DOHH2 (cell line): ENCODE measurements at regions not wholly inside any gene's neighbourhood (a gene's known extent, or its start where the extent isn't known, plus 50 kb on each side); places are given as distances from the start of the nearest gene placed in this dataset.

Source experiments
- H3F3A ChIP-seq: fragments of 200-600 bp; sonication (generic), shearing (Covaris generic); 2 replicates; pipeline ENCODE4 v1.6.0; 2016; ENCODE audit warnings: antibody characterized with exemption, mild to moderate bottlenecking; ENCODE audit not compliant: control insufficient read depth, insufficient read depth
- H3K27ac ChIP-seq: fragments of 200-600 bp; sonication (generic); 2 replicates; pipeline ENCODE4 v1.5.1; 2014; ENCODE audit warnings: low read depth, mild to moderate bottlenecking, low read length, moderate library complexity
- H3K27me3 ChIP-seq: fragments of 200-600 bp; sonication (generic); 2 replicates; pipeline ENCODE4 v1.6.1; 2014; ENCODE audit warnings: mild to moderate bottlenecking, low read length, mixed read lengths; ENCODE audit not compliant: control insufficient read depth
- H3K36me3 ChIP-seq: fragments of 200-600 bp; sonication (generic); 2 replicates; pipeline ENCODE4 v1.6.1; 2014; ENCODE audit warnings: mild to moderate bottlenecking, low read length, moderate library complexity, mixed read lengths; ENCODE audit not compliant: control insufficient read depth
- H3K4me1 ChIP-seq: fragments of 200-600 bp; sonication (generic); 2 replicates; pipeline ENCODE4 v1.6.1; 2014; ENCODE audit warnings: mild to moderate bottlenecking, low read length, mixed read lengths; ENCODE audit not compliant: control insufficient read depth
- H3K4me2 ChIP-seq: fragments of 200-600 bp; sonication (generic); 2 replicates; pipeline ENCODE4 v1.6.0; 2014; ENCODE audit warnings: mild to moderate bottlenecking, low read length, moderate library complexity
- H3K4me3 ChIP-seq: fragments of 200-600 bp; sonication (generic); 2 replicates; pipeline ENCODE4 v1.5.1; 2014; ENCODE audit warnings: mild to moderate bottlenecking, low read length, mixed read lengths
- H3K79me2 ChIP-seq: fragments of 200-600 bp; sonication (generic); 2 replicates; pipeline ENCODE4 v1.6.1; 2014; ENCODE audit warnings: mild to moderate bottlenecking, low read length, mixed read lengths; ENCODE audit not compliant: control insufficient read depth
- H3K9me2 ChIP-seq: fragments of 200-600 bp; sonication (generic); replicated peaks from 2 replicates; pipeline ENCODE4 v1.6.1; 2014; ENCODE audit warnings: mild to moderate bottlenecking, low read length, mixed read lengths; ENCODE audit not compliant: control insufficient read depth
- H3K9me3 ChIP-seq: fragments of 200-600 bp; sonication (generic); 2 replicates; pipeline ENCODE4 v1.6.1; 2014; ENCODE audit warnings: antibody characterized with exemption, low read length, mixed read lengths; ENCODE audit not compliant: control insufficient read depth, insufficient read depth
- H4K20me1 ChIP-seq: fragments of 200-600 bp; sonication (generic); 2 replicates; pipeline ENCODE4 v1.6.0; 2014; ENCODE audit warnings: low read depth, mild to moderate bottlenecking, antibody characterized with exemption, low read length, moderate library complexity; ENCODE audit not compliant: control insufficient read depth, insufficient read depth
- EZH2phosphoT487 ChIP-seq: fragments of 200-600 bp; sonication (generic); IDR thresholded peaks from 2 replicates; pipeline ENCODE4 v1.6.1; 2017; ENCODE audit warnings: borderline replicate concordance, mild to moderate bottlenecking, antibody characterized with exemption, low read length, moderate library complexity, mixed read lengths
- TF ChIP-seq, protein P1 (sequence below): fragments of 200-600 bp; sonication (generic); IDR thresholded peaks from one replicate; pipeline ENCODE4 v1.5.1; 2014; ENCODE audit warnings: antibody characterized with exemption, mild to moderate bottlenecking, low read depth, low read length; ENCODE audit not compliant: poor library complexity, severe bottlenecking

DNA sequence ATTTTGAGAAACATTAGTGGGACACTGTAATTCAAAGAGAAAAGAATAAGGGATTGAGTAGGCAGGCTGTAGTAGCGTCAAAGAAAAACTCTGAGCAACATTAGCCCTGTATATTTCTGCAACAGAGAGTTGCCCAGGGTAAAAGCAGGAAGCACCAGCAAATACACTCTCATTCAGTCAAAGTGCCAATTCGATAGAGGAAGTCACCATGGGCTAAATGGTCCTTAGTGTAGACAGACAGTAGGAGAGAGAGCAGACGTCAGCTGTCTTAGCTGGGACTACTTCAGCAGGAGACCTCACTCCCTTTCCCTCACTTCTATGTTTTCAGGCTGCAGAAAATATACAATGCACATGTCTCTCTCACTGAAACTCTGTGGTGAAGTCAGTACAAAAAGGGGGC lies 2073.8 kb upstream of the TENM3 start:
- Histone ChIP-seq H3K79me2 (no peaks in the 10 kb centered on the region), H3F3A (no peaks in the 10 kb centered on the region), H3K9me2 (no peaks in the 10 kb centered on the region), H4K20me1 (no peaks in the 10 kb centered on the region), H3K27me3 (no peaks in the 10 kb centered on the region), H3K4me1 (no peaks in the 10 kb centered on the region), H3K36me3 (no peaks in the 10 kb centered on the region), H3K9me3 (no peaks in the 10 kb centered on the region), H3K4me3 (no peak overlapping the region), H3K4me2 (no peak overlapping the region), H3K27ac (no peak overlapping the region)
- TF ChIP-seq, protein P1, sequence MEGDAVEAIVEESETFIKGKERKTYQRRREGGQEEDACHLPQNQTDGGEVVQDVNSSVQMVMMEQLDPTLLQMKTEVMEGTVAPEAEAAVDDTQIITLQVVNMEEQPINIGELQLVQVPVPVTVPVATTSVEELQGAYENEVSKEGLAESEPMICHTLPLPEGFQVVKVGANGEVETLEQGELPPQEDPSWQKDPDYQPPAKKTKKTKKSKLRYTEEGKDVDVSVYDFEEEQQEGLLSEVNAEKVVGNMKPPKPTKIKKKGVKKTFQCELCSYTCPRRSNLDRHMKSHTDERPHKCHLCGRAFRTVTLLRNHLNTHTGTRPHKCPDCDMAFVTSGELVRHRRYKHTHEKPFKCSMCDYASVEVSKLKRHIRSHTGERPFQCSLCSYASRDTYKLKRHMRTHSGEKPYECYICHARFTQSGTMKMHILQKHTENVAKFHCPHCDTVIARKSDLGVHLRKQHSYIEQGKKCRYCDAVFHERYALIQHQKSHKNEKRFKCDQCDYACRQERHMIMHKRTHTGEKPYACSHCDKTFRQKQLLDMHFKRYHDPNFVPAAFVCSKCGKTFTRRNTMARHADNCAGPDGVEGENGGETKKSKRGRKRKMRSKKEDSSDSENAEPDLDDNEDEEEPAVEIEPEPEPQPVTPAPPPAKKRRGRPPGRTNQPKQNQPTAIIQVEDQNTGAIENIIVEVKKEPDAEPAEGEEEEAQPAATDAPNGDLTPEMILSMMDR = no peak
- no peak for TF ChIP-seq EZH2phosphoT487

- no peaks in the 10 kb centered on the region for H3K9me3 ChIP-seq
- H3K4me2 ChIP-seq = no peak overlapping the region
- H3K4me3 ChIP-seq = no peak overlapping the region
- H3K27ac ChIP-seq = no peak overlapping the region
- no peaks in the 10 kb centered on the region for H3K36me3 ChIP-seq
- H3K79me2 ChIP-seq = no peaks in the 10 kb centered on the region
- TF ChIP-seq EZH2phosphoT487 = no peak
- TF ChIP-seq, protein P1 = no peak
- no peaks in the 10 kb centered on the region for H3K4me1 ChIP-seq
- no peaks in the 10 kb centered on the region for H3K9me2 ChIP-seq
- no peaks in the 10 kb centered on the region for H3F3A ChIP-seq
- H4K20me1 ChIP-seq = no peaks in the 10 kb centered on the region
- H3K27me3 ChIP-seq = no peaks in the 10 kb centered on the region
These were observed 2073.2 kb upstream of the TENM3 start for GRCh38 chr4:180169966-180170365.

DNA sequence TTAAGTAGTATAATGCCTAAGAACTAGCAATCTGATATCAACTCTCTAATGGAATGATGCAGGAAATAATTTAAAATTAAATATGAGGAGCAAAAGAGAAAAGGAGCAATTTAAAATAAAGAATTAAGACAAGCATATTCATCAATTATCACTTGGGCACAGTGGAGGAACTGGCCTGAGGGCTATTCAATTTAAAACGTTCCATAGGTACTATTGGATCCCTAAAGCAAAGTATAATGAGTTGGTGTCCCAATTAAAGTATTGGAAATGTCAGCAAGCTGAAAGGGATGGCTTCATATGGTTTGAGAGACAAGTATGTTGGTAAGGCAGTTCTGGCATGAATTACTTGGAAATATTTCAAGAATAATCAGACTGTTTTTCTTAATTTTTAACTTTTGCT lies 2064.1 kb upstream of the TENM3 start:
- Histone ChIP-seq H3K4me2 (no peak overlapping the region), H3K27me3 (no peaks in the 10 kb centered on the region), H3K36me3 (no peaks in the 10 kb centered on the region), H3K27ac (no peak overlapping the region), H3K9me3 (no peaks in the 10 kb centered on the region), H3K79me2 (no peaks in the 10 kb centered on the region), H3F3A (no peaks in the 10 kb centered on the region), H3K4me1 (no peaks in the 10 kb centered on the region), H4K20me1 (no peaks in the 10 kb centered on the region), H3K4me3 (no peak overlapping the region), H3K9me2 (no peaks in the 10 kb centered on the region)
- TF ChIP-seq EZH2phosphoT487 = no peak
- TF ChIP-seq, protein P1 = no peak

DNA sequence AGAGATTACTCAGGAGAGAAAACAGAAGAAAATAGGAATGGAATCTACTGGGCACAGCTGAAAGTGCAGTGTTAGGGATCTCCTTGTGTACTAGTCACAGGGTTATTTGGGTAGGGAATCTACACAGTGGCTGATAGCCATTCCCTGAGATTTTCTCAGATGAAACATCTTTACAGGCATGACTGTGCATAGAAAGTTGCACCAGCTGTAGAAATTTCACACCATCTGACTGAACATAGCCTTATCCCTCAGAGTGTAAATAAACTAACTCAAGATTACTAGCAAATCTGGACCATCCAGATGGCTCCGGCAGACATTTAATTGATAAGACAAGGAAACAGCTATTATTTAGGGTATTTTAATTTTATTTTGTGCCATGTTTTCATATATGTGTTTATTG lies 2053.5 kb upstream of the TENM3 start:
- Histone ChIP-seq H3K4me3 (no peak overlapping the region), H3K4me1 (no peaks in the 10 kb centered on the region), H3K27me3 (no peaks in the 10 kb centered on the region), H3K79me2 (no peaks in the 10 kb centered on the region), H4K20me1 (no peaks in the 10 kb centered on the region), H3K4me2 (no peak overlapping the region), H3F3A (no peaks in the 10 kb centered on the region), H3K9me3 (no peaks in the 10 kb centered on the region), H3K27ac (no peak overlapping the region), H3K36me3 (no peaks in the 10 kb centered on the region), H3K9me2 (no peaks in the 10 kb centered on the region)
- no peak for TF ChIP-seq EZH2phosphoT487
- TF ChIP-seq, protein P1 = no peak
